ENCODE measurements at regions not wholly inside any gene's neighbourhood (a gene's known extent, or its start where the extent isn't known, plus 50 kb on each side); places are given as distances from the start of the nearest gene placed in this dataset.

DNA sequence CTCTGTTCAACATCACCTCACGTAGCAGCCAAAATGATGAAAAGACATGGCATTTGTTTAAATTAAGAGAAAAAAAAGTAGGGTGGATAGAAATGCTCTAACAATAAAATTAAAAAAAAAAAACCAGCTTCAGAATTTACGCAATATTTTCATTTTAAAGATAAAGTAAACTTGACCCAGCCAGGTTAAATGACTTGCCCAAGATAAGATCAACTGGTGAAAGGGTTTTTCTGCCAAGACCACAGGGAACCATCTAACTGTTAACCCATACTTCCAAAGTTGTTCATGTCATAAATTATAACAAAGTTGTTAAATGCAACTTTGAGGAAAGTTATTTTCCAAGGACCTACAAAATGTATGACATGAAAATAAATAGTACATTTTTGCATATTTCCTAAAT is 129.6 kb upstream of the SOX5 start:
- CTCF ChIA-PET: no interaction called here
- H2AFZ ChIP-seq (ENCODE audit: insufficient read depth, low read depth, low read length, poor library complexity, severe bottlenecking): no peak overlapping the region
- no CpG with 5 or more reads among the region's 2 CpGs for WGBS (ENCODE audit: insufficient coverage)
- Mint-ChIP-seq H3K27me3 (no peaks in the 10 kb centered on the region), H3K27ac (no peak overlapping the region), H3K4me3 (no peak overlapping the region), H3K9me3 (ENCODE audit: insufficient read depth) (no peaks in the 10 kb centered on the region), H3K4me1 (peaks cover 7% of the 10 kb centered on the region)
- H3K27ac ChIP-seq (ENCODE audit: low read length in 2 of 2): no peak overlapping the region
- intact Hi-C loops (cut with micrococcal nuclease): no loop called here
- no peaks in the 10 kb centered on the region for H3K79me2 ChIP-seq (ENCODE audit: control insufficient read depth, insufficient read depth, low read length)
- POLR2A ChIA-PET: no interaction called here
- no peaks in the 10 kb centered on the region for H4K20me1 ChIP-seq (ENCODE audit: control insufficient read depth, insufficient read depth, low read length, poor library complexity, severe bottlenecking)
- DNase-seq (no peak), ATAC-seq (ENCODE audit: low read depth) (no peak)
- no peak for TF ChIP-seq EZH2 (IDR thresholded peaks at IDR 0.05; ENCODE audit: borderline replicate concordance, insufficient read depth, low read depth, low read length, poor library complexity, severe bottlenecking)
- H3K9me3 ChIP-seq (ENCODE audit: control extremely low read depth in 1 of 3, control insufficient read depth in 2 of 3, insufficient read depth in 1 of 3, low read length in 2 of 3): no peaks in the 10 kb centered on the region
- H3K36me3 ChIP-seq (replicated peaks in 1 of 2; ENCODE audit: control extremely low read depth in 1 of 2, control insufficient read depth in 1 of 2, extremely low read depth in 1 of 2, insufficient read depth in 2 of 2, low read length in 1 of 2): no peaks in the 10 kb centered on the region
- no peak overlapping the region for H3K9ac ChIP-seq (ENCODE audit: low read length)
- H3K27me3 ChIP-seq (replicated peaks in 1 of 4; ENCODE audit: control extremely low read depth in 1 of 4, control insufficient read depth in 3 of 4, insufficient read depth in 4 of 4, low read length in 3 of 4): no peaks in the 10 kb centered on the region
- H3K4me2 ChIP-seq (replicated peaks; ENCODE audit: low read depth, low read length, poor library complexity, severe bottlenecking): no peak overlapping the region
- no peak overlapping the region for H3K4me3 ChIP-seq (ENCODE audit: control extremely low read depth in 1 of 5, extremely low read depth in 1 of 5, insufficient read depth in 1 of 5, low read depth in 2 of 5, low read length in 4 of 5)
- peaks cover 0 to 4% of the 10 kb centered on the region in 2 donors for H3K4me1 ChIP-seq (ENCODE audit: control insufficient read depth in 2 of 2, insufficient read depth in 2 of 2, low read length in 2 of 2)

DNA sequence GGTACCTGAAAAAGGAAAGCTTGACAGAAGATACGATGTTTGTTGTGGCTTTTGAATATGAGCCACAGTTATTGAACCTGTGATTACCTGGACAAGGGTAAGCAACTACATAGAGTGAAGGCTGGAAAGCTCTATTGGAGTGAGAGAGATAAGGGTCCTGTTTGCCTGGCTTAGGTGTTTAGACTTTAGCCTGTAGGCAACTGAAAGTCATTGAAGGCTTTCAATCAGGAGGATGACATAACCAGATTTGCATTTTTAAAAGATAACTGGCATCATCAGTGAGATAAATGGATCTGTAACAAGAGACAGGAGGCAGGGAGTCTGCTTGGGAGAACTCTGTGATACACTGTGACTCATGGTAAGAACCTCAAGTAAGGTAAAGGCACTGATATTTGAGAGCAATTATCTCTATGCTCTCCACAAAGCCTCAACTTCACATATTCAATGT is 128.9 kb upstream of the SOX5 start:
- TF ChIP-seq, protein P1, sequence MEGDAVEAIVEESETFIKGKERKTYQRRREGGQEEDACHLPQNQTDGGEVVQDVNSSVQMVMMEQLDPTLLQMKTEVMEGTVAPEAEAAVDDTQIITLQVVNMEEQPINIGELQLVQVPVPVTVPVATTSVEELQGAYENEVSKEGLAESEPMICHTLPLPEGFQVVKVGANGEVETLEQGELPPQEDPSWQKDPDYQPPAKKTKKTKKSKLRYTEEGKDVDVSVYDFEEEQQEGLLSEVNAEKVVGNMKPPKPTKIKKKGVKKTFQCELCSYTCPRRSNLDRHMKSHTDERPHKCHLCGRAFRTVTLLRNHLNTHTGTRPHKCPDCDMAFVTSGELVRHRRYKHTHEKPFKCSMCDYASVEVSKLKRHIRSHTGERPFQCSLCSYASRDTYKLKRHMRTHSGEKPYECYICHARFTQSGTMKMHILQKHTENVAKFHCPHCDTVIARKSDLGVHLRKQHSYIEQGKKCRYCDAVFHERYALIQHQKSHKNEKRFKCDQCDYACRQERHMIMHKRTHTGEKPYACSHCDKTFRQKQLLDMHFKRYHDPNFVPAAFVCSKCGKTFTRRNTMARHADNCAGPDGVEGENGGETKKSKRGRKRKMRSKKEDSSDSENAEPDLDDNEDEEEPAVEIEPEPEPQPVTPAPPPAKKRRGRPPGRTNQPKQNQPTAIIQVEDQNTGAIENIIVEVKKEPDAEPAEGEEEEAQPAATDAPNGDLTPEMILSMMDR (IDR thresholded peaks at IDR 0.05): no peak
- no peak for TF ChIP-seq EZH2 (IDR thresholded peaks at IDR 0.05; ENCODE audit: borderline replicate concordance, insufficient read depth, low read depth, low read length, poor library complexity, severe bottlenecking)
- no peaks in the 10 kb centered on the region for H4K20me1 ChIP-seq (ENCODE audit: control insufficient read depth, insufficient read depth, low read length, poor library complexity, severe bottlenecking)
- DNase-seq: no peak
- POLR2A ChIA-PET: no interaction called here
- H3K4me1 ChIP-seq (ENCODE audit: control insufficient read depth in 2 of 2, insufficient read depth in 2 of 2, low read length in 2 of 2): no peaks in the 10 kb centered on the region
- no peak overlapping the region for H2AFZ ChIP-seq (ENCODE audit: insufficient read depth, low read depth, low read length, poor library complexity, severe bottlenecking)
- H3K9ac ChIP-seq (ENCODE audit: low read length): no peak overlapping the region
- no peaks in the 10 kb centered on the region for H3K27me3 ChIP-seq (replicated peaks in 1 of 4; ENCODE audit: control extremely low read depth in 1 of 4, control insufficient read depth in 3 of 4, insufficient read depth in 4 of 4, low read length in 3 of 4)
- H3K79me2 ChIP-seq (ENCODE audit: control insufficient read depth, insufficient read depth, low read length): no peaks in the 10 kb centered on the region
- no peak for ATAC-seq (ENCODE audit: low read depth)
- no peak overlapping the region for H3K27ac ChIP-seq (ENCODE audit: low read length in 2 of 2)
- H3K27ac Mint-ChIP-seq: no peak overlapping the region
- CTCF ChIA-PET: no interaction called here
- no peaks in the 10 kb centered on the region for H3K9me3 ChIP-seq (ENCODE audit: control extremely low read depth in 1 of 3, control insufficient read depth in 2 of 3, insufficient read depth in 1 of 3, low read length in 2 of 3)
- H3K9me3 Mint-ChIP-seq (ENCODE audit: insufficient read depth): no peaks in the 10 kb centered on the region
- no peak overlapping the region for H3K4me2 ChIP-seq (replicated peaks; ENCODE audit: low read depth, low read length, poor library complexity, severe bottlenecking)
- H3K36me3 ChIP-seq (replicated peaks in 1 of 2; ENCODE audit: control extremely low read depth in 1 of 2, control insufficient read depth in 1 of 2, extremely low read depth in 1 of 2, insufficient read depth in 2 of 2, low read length in 1 of 2): no peaks in the 10 kb centered on the region
- no peaks in the 10 kb centered on the region for H3K4me1 Mint-ChIP-seq
- H3K4me3 Mint-ChIP-seq: no peak overlapping the region
- no peak overlapping the region for H3K4me3 ChIP-seq (ENCODE audit: control extremely low read depth in 1 of 5, extremely low read depth in 1 of 5, insufficient read depth in 1 of 5, low read depth in 2 of 5, low read length in 4 of 5)
- H3K27me3 Mint-ChIP-seq: no peaks in the 10 kb centered on the region
- intact Hi-C loops (cut with micrococcal nuclease): no loop called here
- WGBS (ENCODE audit: insufficient coverage): 29% methylated on average over 1 of the region's 1 CpG
